HepG2 (cell line): ENCODE measurements at regions not wholly inside any gene's neighbourhood (a gene's known extent, or its start where the extent isn't known, plus 50 kb on each side); places are given as distances from the start of the nearest gene placed in this dataset.

Source experiments
- ATAC-seq: fragments of 200-7000 bp; cut with Tn5 transposase; 3 replicates; pipeline ENCODE4 v1.9.1; 2020; ENCODE audit warnings: mild to moderate bottlenecking, moderate library complexity
- BruUV-seq: library from RNA; stranded (reverse); fragments of 400-500 nt; replicated peaks from 2 replicates; lab custom pipeline; 2021; lab: Mats Ljungman, UMichigan
- CTCF ChIA-PET: fragments of 300-600 bp; formaldehyde crosslinking; extraction: SDS; loops from one replicate; lab custom pipeline; 2021; ENCODE audit warnings: low total read pairs, inconsistent platforms, low intra/inter-chr PET ratio; lab: Yijun Ruan, JAX
- POLR2A ChIA-PET: fragments of 350-600 bp; sonication (Branson Sonifier 250); formaldehyde crosslinking; loops from one replicate; lab custom pipeline; 2020; ENCODE audit warnings: antibody characterized with exemption, inconsistent platforms; lab: Yijun Ruan, JAX
- DNase-seq: peaks from one replicate; pipeline ENCODE4 v3.0.0-alpha.2; 2015; ENCODE audit warnings: low spot score
- FAIRE-seq: peaks from 3 replicates; lab custom pipeline; 2011; peaks lifted over from hg19 to GRCh38; lab: Jason Lieb, UNC
- H2AFZ ChIP-seq: one replicate; pipeline ENCODE4 v1.6.1; 2011; ENCODE audit warnings: low read length, inconsistent platforms
- H3K27ac ChIP-seq: fragments of 300-600 bp; 3 replicates; pipeline ENCODE4 v1.8.0; 2011; ENCODE audit warnings: mixed run types, mild to moderate bottlenecking, mixed read lengths, low read length, inconsistent platforms; ENCODE audit not compliant: insufficient read depth; ENCODE audit errors: extremely low read length
- H3K27me3 ChIP-seq, 2 experiments: fragments of 200-600 bp in 1 of 2; 2 replicates in 1 of 2; 3 replicates in 1 of 2; pipeline versions ENCODE4 v1.6.0 to v1.8.0; 2011; ENCODE audit warnings: low read length in 2 of 2, mild to moderate bottlenecking in 2 of 2, moderate library complexity in 2 of 2, inconsistent platforms in 1 of 2; ENCODE audit not compliant: insufficient read depth in 2 of 2, control insufficient read depth in 1 of 2
- H3K36me3 ChIP-seq, 2 experiments: fragments of 200-600 bp in 1 of 2; replicated peaks in 1 of 2; 2 replicates in 1 of 2; 3 replicates in 1 of 2; pipeline versions ENCODE4 v1.5.1 to v1.8.0; 2011; ENCODE audit warnings: low read length in 2 of 2, inconsistent platforms in 1 of 2; ENCODE audit not compliant: insufficient read depth in 2 of 2, control insufficient read depth in 1 of 2
- H3K4me1 ChIP-seq: 2 replicates; pipeline ENCODE4 v1.5.1; 2012; ENCODE audit warnings: low read length, inconsistent platforms; ENCODE audit not compliant: insufficient read depth
- H3K4me2 ChIP-seq: 2 replicates; pipeline ENCODE4 v1.6.0; 2011; ENCODE audit warnings: low read depth, low read length, inconsistent platforms
- H3K4me3 ChIP-seq, 3 experiments: fragments of 200-600 bp in 1 of 3; sonication (generic), shearing (Covaris generic) in 1 of 3; replicated peaks in 1 of 3; 2 replicates each; pipeline ENCODE4 v1.5.1; 2011 to 2016; ENCODE audit warnings: low read length in 3 of 3, inconsistent platforms in 2 of 3, low read depth in 2 of 3, mild to moderate bottlenecking in 2 of 3, control low read depth in 1 of 3, mixed read lengths in 1 of 3; ENCODE audit not compliant: insufficient read depth in 1 of 3
- H3K79me2 ChIP-seq: one replicate; pipeline ENCODE4 v1.6.1; 2011; ENCODE audit warnings: low read length, inconsistent platforms; ENCODE audit not compliant: insufficient read depth
- H3K9ac ChIP-seq: 2 replicates; pipeline ENCODE4 v1.6.0; 2011; ENCODE audit warnings: mild to moderate bottlenecking, low read depth, low read length, inconsistent platforms; ENCODE audit not compliant: insufficient read depth
- H3K9me3 ChIP-seq: 2 replicates; pipeline ENCODE4 v1.5.1; 2012; ENCODE audit warnings: mild to moderate bottlenecking, low read length
- H4K20me1 ChIP-seq: 2 replicates; pipeline ENCODE4 v1.6.0; 2011; ENCODE audit warnings: inconsistent platforms, mild to moderate bottlenecking, low read length, moderate library complexity; ENCODE audit not compliant: insufficient read depth
- ZNF121 ChIP-seq: sonication (generic); formaldehyde crosslinking; IDR thresholded peaks from 2 replicates; pipeline ENCODE4 v1.5.0; 2020; ENCODE audit warnings: mild to moderate bottlenecking, missing genetic modification reagents
- ZNF331 ChIP-seq: sonication (generic); formaldehyde crosslinking; IDR thresholded peaks from 2 replicates; pipeline ENCODE4 v1.4.0; 2020; ENCODE audit warnings: missing genetic modification reagents
- ZNF432 ChIP-seq: sonication (generic); formaldehyde crosslinking; IDR thresholded peaks from 2 replicates; pipeline ENCODE4 v1.5.0; 2020; ENCODE audit warnings: missing genetic modification reagents, mild to moderate bottlenecking, borderline replicate concordance
- ZNF589 ChIP-seq: sonication (generic); formaldehyde crosslinking; conservative IDR thresholded peaks from 2 replicates; pipeline ENCODE4 v1.8.0; 2022; ENCODE audit warnings: mild to moderate bottlenecking, moderate library complexity, missing genetic modification reagents
- WGBS: methylation state at CpG from one replicate; pipeline ENCODE4 v1.1.6; 2017; ENCODE audit warnings: low lambda C conversion rate; 5-methylcytosine and 5-hydroxymethylcytosine counted together
- in situ Hi-C: cut with HindIII; loops from 2 replicates; pipeline ENCODE4 v1.10.0; 2017; ENCODE audit warnings: low pct_unique_long_range_greater_than_20kb; ENCODE audit not compliant: extremely low pct_ligation_motif_present
- intact Hi-C: fragments of 100-400 bp; cut with micrococcal nuclease; formaldehyde crosslinking; loops from one replicate; pipeline ENCODE4 v1.10.0; 2022; ENCODE audit not compliant: unreplicated experiment
- TF ChIP-seq, protein P1 (sequence below): sonication (generic); formaldehyde crosslinking; conservative IDR thresholded peaks from 2 replicates; pipeline ENCODE4 v1.4.0; 2020; ENCODE audit warnings: mild to moderate bottlenecking, missing genetic modification reagents, moderate library complexity

- no peaks in the 10 kb centered on the region for H3K9me3 ChIP-seq
- H3K4me2 ChIP-seq, result no peak overlapping the region
- H3K36me3 ChIP-seq, result no peaks in the 10 kb centered on the region
- peaks cover 0 to 20% of the 10 kb centered on the region in 2 experiments; a peak in 2 of 5 replicates for H3K27me3 ChIP-seq
- BruUV-seq, result no TSS peak
- H3K4me1 ChIP-seq, result no peaks in the 10 kb centered on the region
- H3K79me2 ChIP-seq, result no peaks in the 10 kb centered on the region
- no peak for FAIRE-seq
- no peak for ATAC-seq
- no peaks in the 10 kb centered on the region for H4K20me1 ChIP-seq
- CTCF ChIA-PET, result no interaction called here
- H3K4me3 ChIP-seq, result no peak overlapping the region
- TF ChIP-seq ZNF331 (CRISPR knock-in tag) (peak; percentile 54; the same call in 1 of the 2 replicates), ZNF432 (CRISPR knock-in tag) (no peak)
- TF ChIP-seq, all 625 proteins: peak for 1
- H3K27ac ChIP-seq, result no peak overlapping the region
- H2AFZ ChIP-seq, result no peak overlapping the region
- no peak overlapping the region for H3K9ac ChIP-seq
- no peak for DNase-seq
- POLR2A ChIA-PET, result no interaction called here
- in situ Hi-C loops (no loop called here), intact Hi-C loops (no loop called here)
Observed at GRCh38 chr10:117728087-117728486, 185.5 kb downstream of the EMX2 start.

- Histone ChIP-seq H2AFZ (no peak overlapping the region), H3K36me3 (no peaks in the 10 kb centered on the region), H3K4me1 (no peaks in the 10 kb centered on the region), H3K9ac (no peak overlapping the region), H4K20me1 (no peaks in the 10 kb centered on the region), H3K9me3 (no peaks in the 10 kb centered on the region), H3K79me2 (no peaks in the 10 kb centered on the region), H3K27me3 (peaks cover 0 to 21% of the 10 kb centered on the region in 2 experiments; a peak in 2 of 5 replicates), H3K27ac (no peak overlapping the region), H3K4me2 (no peak overlapping the region), H3K4me3 (no peak overlapping the region)
- BruUV-seq, result no TSS peak
- ChIA-PET CTCF (no interaction called here), POLR2A (no interaction called here)
- WGBS, result 10% methylated on average over 2 of the region's 4 CpGs
- in situ Hi-C loops (no loop called here), intact Hi-C loops (no loop called here)
- TF ChIP-seq, protein P1, sequence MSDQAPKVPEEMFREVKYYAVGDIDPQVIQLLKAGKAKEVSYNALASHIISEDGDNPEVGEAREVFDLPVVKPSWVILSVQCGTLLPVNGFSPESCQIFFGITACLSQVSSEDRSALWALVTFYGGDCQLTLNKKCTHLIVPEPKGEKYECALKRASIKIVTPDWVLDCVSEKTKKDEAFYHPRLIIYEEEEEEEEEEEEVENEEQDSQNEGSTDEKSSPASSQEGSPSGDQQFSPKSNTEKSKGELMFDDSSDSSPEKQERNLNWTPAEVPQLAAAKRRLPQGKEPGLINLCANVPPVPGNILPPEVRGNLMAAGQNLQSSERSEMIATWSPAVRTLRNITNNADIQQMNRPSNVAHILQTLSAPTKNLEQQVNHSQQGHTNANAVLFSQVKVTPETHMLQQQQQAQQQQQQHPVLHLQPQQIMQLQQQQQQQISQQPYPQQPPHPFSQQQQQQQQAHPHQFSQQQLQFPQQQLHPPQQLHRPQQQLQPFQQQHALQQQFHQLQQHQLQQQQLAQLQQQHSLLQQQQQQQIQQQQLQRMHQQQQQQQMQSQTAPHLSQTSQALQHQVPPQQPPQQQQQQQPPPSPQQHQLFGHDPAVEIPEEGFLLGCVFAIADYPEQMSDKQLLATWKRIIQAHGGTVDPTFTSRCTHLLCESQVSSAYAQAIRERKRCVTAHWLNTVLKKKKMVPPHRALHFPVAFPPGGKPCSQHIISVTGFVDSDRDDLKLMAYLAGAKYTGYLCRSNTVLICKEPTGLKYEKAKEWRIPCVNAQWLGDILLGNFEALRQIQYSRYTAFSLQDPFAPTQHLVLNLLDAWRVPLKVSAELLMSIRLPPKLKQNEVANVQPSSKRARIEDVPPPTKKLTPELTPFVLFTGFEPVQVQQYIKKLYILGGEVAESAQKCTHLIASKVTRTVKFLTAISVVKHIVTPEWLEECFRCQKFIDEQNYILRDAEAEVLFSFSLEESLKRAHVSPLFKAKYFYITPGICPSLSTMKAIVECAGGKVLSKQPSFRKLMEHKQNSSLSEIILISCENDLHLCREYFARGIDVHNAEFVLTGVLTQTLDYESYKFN, result no peak
- TF ChIP-seq ZNF121 (CRISPR knock-in tag), result no peak
- TF ChIP-seq ZNF589 (CRISPR knock-in tag), result no peak
- no peak for FAIRE-seq
- no peak for DNase-seq
- ATAC-seq, result no peak
Observed at GRCh38 chr10:117729156-117729555, 186.6 kb downstream of the EMX2 start.
